Trophoblast cell (in vitro differentiated cells and primary cell): ENCODE measurements at regions not wholly inside any gene's neighbourhood (a gene's known extent, or its start where the extent isn't known, plus 50 kb on each side); places are given as distances from the start of the nearest gene placed in this dataset.

Experiments
- DNase-seq, 2 donors: peaks; one replicate each; pipeline ENCODE4 v3.0.0-alpha.2; 2016
- H2AFZ ChIP-seq: 2 replicates; pipeline ENCODE4 v1.6.1; 2013; ENCODE audit warnings: low read length, moderate library complexity, mild to moderate bottlenecking; ENCODE audit not compliant: insufficient read depth, poor library complexity
- H2AK5ac ChIP-seq: 2 replicates; pipeline ENCODE4 v1.6.1; 2013; ENCODE audit warnings: mild to moderate bottlenecking, low read length
- H2BK120ac ChIP-seq: 2 replicates; pipeline ENCODE4 v1.6.1; 2013; ENCODE audit warnings: low read length, mild to moderate bottlenecking, moderate library complexity; ENCODE audit not compliant: insufficient read depth, poor library complexity
- H2BK12ac ChIP-seq: 2 replicates; pipeline ENCODE4 v1.6.1; 2013; ENCODE audit warnings: mild to moderate bottlenecking, low read length, moderate library complexity
- H2BK5ac ChIP-seq: 2 replicates; pipeline ENCODE4 v1.6.1; 2013; ENCODE audit warnings: low read length, low read depth, moderate library complexity, mild to moderate bottlenecking; ENCODE audit not compliant: poor library complexity
- H3K14ac ChIP-seq: 2 replicates; pipeline ENCODE4 v1.6.1; 2013; ENCODE audit warnings: mild to moderate bottlenecking, low read length
- H3K18ac ChIP-seq: 2 replicates; pipeline ENCODE4 v1.6.1; 2013; ENCODE audit warnings: mild to moderate bottlenecking, low read length
- H3K23ac ChIP-seq: 2 replicates; pipeline ENCODE4 v1.6.1; 2013; ENCODE audit warnings: low read length
- H3K27ac ChIP-seq: 2 replicates; pipeline ENCODE4 v1.5.1; 2013; ENCODE audit warnings: low read depth, mild to moderate bottlenecking, inconsistent platforms, low read length, moderate library complexity
- H3K27me3 ChIP-seq: 2 replicates; pipeline ENCODE4 v1.6.1; 2013; ENCODE audit warnings: inconsistent platforms, mild to moderate bottlenecking, low read length, moderate library complexity; ENCODE audit not compliant: insufficient read depth
- H3K36me3 ChIP-seq, 2 experiments: 1 replicate in 1 of 2; 2 replicates in 1 of 2; pipeline ENCODE4 v1.6.1; 2013; ENCODE audit warnings: low read length in 2 of 2, mild to moderate bottlenecking in 2 of 2, moderate library complexity in 1 of 2; ENCODE audit not compliant: insufficient read depth in 2 of 2, control insufficient read depth in 1 of 2
- H3K4ac ChIP-seq: 2 replicates; pipeline ENCODE4 v1.6.1; 2013; ENCODE audit warnings: low read depth, mild to moderate bottlenecking, low read length, moderate library complexity
- H3K4me1 ChIP-seq, 2 experiments: 1 replicate in 1 of 2; 2 replicates in 1 of 2; pipeline ENCODE4 v1.6.1; 2013; ENCODE audit warnings: low read length in 2 of 2, mild to moderate bottlenecking in 2 of 2, moderate library complexity in 1 of 2; ENCODE audit not compliant: insufficient read depth in 2 of 2, control insufficient read depth in 1 of 2
- H3K4me2 ChIP-seq: 2 replicates; pipeline ENCODE4 v1.6.1; 2013; ENCODE audit warnings: inconsistent platforms, mild to moderate bottlenecking, low read length, moderate library complexity
- H3K4me3 ChIP-seq: 2 replicates; pipeline ENCODE4 v1.5.1; 2013; ENCODE audit warnings: mild to moderate bottlenecking, low read depth, low read length, inconsistent platforms
- H3K79me1 ChIP-seq: one replicate; pipeline ENCODE4 v1.6.1; 2013; ENCODE audit warnings: low read length
- H3K79me2 ChIP-seq: 2 replicates; pipeline ENCODE4 v1.6.1; 2013; ENCODE audit warnings: low read length, mild to moderate bottlenecking; ENCODE audit not compliant: control insufficient read depth, insufficient read depth, poor library complexity
- H3K9ac ChIP-seq: 2 replicates; pipeline ENCODE4 v1.6.1; 2013; ENCODE audit warnings: mild to moderate bottlenecking, low read length
- H3K9me3 ChIP-seq: 2 replicates; pipeline ENCODE4 v1.6.1; 2013; ENCODE audit warnings: low read depth, mild to moderate bottlenecking, control low read depth, inconsistent platforms, low read length; ENCODE audit not compliant: insufficient read depth
- H4K12ac ChIP-seq: 2 replicates; pipeline ENCODE4 v1.6.1; 2013; ENCODE audit warnings: low read depth, mild to moderate bottlenecking, low read length, moderate library complexity
- H4K8ac ChIP-seq: 2 replicates; pipeline ENCODE4 v1.6.1; 2013; ENCODE audit warnings: low read depth, mild to moderate bottlenecking, low read length, moderate library complexity
- H4K91ac ChIP-seq: one replicate; pipeline ENCODE4 v1.6.1; 2013; ENCODE audit warnings: low read depth, mild to moderate bottlenecking, low read length, moderate library complexity
- WGBS: extraction: QIAGEN DNeasy Blood & Tissue Kit; methylation state at CpG from one replicate; pipeline ENCODE4 v1.1.7; 2013; ENCODE audit warnings: missing lambda C conversion rate; ENCODE audit not compliant: insufficient read length, insufficient coverage; ENCODE audit errors: extremely low coverage; 5-methylcytosine and 5-hydroxymethylcytosine counted together

DNA sequence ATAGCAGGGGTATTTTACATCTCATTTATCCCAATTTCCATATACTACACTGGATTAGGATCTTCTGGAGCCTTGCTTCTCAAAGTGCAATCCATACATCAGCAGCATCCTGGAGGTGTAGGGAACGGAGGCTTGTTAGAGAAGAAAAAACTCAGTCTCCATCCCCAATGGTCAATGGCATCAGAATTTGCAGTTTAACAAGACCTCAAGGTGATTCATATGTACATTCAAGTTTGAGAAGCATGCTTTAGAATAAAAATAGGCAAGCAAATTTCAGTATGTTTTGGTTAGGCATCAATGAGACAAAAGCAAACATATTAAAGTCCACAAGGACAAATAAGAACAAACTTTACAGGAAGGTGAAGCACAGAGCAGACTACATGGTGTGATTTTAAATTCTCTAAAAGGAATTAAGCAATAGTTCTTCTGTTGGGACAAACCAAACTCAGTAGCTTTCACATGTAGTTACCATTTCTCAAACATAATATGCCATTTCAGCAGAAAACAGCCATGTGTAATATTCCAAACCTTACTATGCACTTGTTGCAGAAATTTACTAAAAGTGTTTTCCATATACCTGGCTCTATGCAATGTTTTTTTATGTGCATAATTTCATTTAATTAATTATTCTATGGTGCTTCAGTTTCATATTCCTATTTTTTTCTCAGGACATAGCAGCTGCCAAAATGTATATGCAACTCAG lies 360.3 kb upstream of the NECTIN3 start:
- H4K12ac ChIP-seq, result no peak overlapping the region
- no peak overlapping the region for H2BK120ac ChIP-seq
- H3K79me2 ChIP-seq, result no peaks in the 10 kb centered on the region
- H2BK12ac ChIP-seq, result no peak overlapping the region
- H3K36me3 ChIP-seq, result no peaks in the 10 kb centered on the region
- H3K4me2 ChIP-seq, result no peak overlapping the region
- H3K79me1 ChIP-seq, result no peaks in the 10 kb centered on the region
- H3K27me3 ChIP-seq, result no peaks in the 10 kb centered on the region
- no peak overlapping the region for H3K18ac ChIP-seq
- no peak overlapping the region for H2AFZ ChIP-seq
- H3K9ac ChIP-seq, result no peak overlapping the region
- no peak overlapping the region for H4K91ac ChIP-seq
- DNase-seq, result no peak
- no peaks in the 10 kb centered on the region for H3K4me1 ChIP-seq
- H3K4me3 ChIP-seq, result no peak overlapping the region
- no peak overlapping the region for H3K23ac ChIP-seq
- no peak overlapping the region for H2AK5ac ChIP-seq
- no peak overlapping the region for H3K4ac ChIP-seq
- no peak overlapping the region for H3K27ac ChIP-seq
- no CpG with 5 or more reads among the region's 1 CpG for WGBS
- H3K14ac ChIP-seq, result no peak overlapping the region
- H4K8ac ChIP-seq, result no peak overlapping the region
- H2BK5ac ChIP-seq, result no peak overlapping the region
- no peaks in the 10 kb centered on the region for H3K9me3 ChIP-seq

DNA sequence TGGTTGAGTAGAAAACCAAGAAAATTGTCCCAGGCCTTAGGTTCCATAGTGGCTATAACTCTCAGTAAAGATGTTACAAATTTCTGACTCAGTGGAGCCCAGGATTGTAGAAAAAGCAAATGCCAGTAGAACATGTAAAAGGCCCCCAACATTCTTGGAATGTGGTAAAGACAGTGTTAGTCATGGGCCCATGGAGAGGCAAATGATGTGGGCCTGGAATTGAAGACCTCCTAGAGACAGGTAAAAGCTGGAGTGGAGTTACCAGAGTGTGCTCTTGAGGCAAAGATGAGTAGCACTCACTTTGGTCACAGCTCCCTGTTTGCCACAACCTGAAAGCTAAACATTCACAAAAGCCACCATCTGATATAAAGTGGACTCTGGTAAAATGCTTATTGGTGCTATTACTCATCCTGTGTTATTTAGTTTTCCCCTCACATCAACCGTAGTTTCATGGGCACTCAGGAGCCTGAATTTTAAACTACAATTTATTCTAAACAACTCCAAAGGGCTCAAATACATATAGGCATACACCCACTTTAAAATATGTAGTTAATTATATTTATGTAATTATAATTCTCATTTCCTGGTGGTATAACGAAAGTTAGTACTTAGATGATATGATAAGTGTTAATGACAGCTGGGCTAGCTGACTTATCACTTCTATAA lies 359.6 kb upstream of the NECTIN3 start:
- Histone ChIP-seq H3K4me3 (no peak overlapping the region), H3K36me3 (no peaks in the 10 kb centered on the region), H3K27ac (no peak overlapping the region), H3K9me3 (no peaks in the 10 kb centered on the region), H3K79me1 (no peaks in the 10 kb centered on the region), H3K79me2 (no peaks in the 10 kb centered on the region), H2AK5ac (peak overlapping the region; percentile 74), H4K91ac (no peak overlapping the region), H3K4me1 (no peaks in the 10 kb centered on the region), H4K8ac (no peak overlapping the region), H3K4ac (no peak overlapping the region), H3K14ac (no peak overlapping the region), H3K4me2 (no peak overlapping the region), H3K18ac (no peak overlapping the region), H2BK120ac (no peak overlapping the region), H2BK5ac (no peak overlapping the region), H2BK12ac (no peak overlapping the region), H3K27me3 (no peaks in the 10 kb centered on the region), H3K23ac (no peak overlapping the region), H3K9ac (no peak overlapping the region), H2AFZ (no peak overlapping the region), H4K12ac (no peak overlapping the region)
- WGBS, result no CpG with 5 or more reads among the region's 2 CpGs
- DNase-seq, result no peak

DNA sequence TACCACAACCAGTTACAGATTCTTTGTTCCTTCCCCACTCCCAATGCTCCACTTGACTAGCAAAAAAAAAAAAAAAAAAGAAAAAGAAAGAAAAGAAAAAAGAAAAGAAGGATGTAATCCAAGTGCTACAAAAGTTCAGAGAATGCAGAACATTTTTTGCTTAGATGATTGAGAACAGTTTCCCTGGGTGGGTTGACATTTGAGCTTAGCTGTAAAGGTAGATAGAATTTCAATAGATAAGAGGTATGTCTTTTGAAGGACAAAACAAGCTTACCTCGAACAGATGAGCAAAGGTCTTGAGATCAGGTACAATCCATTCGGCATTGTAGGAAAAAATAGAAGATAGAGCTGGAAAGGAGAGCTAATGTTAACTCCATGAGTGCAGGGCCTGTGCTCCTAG lies 344.6 kb upstream of the NECTIN3 start:
- no peak for DNase-seq
- no peak overlapping the region for H2BK5ac ChIP-seq
- no peak overlapping the region for H3K4ac ChIP-seq
- no peak overlapping the region for H3K14ac ChIP-seq
- H2BK120ac ChIP-seq, result no peak overlapping the region
- no peak overlapping the region for H2AK5ac ChIP-seq
- no peak overlapping the region for H4K12ac ChIP-seq
- H3K4me1 ChIP-seq, result no peaks in the 10 kb centered on the region
- H3K79me1 ChIP-seq, result no peaks in the 10 kb centered on the region
- H3K27ac ChIP-seq, result no peak overlapping the region
- no peak overlapping the region for H2BK12ac ChIP-seq
- H3K23ac ChIP-seq, result no peak overlapping the region
- peaks cover 2% of the 10 kb centered on the region for H3K9me3 ChIP-seq
- H3K4me2 ChIP-seq, result no peak overlapping the region
- H3K27me3 ChIP-seq, result no peaks in the 10 kb centered on the region
- no peak overlapping the region for H3K4me3 ChIP-seq
- H3K79me2 ChIP-seq, result no peaks in the 10 kb centered on the region
- H2AFZ ChIP-seq, result no peak overlapping the region
- H3K9ac ChIP-seq, result no peak overlapping the region
- no peak overlapping the region for H4K91ac ChIP-seq
- no peak overlapping the region for H4K8ac ChIP-seq
- no peak overlapping the region for H3K18ac ChIP-seq
- no peaks in the 10 kb centered on the region for H3K36me3 ChIP-seq
- WGBS, result no CpG with 5 or more reads among the region's 2 CpGs

DNA sequence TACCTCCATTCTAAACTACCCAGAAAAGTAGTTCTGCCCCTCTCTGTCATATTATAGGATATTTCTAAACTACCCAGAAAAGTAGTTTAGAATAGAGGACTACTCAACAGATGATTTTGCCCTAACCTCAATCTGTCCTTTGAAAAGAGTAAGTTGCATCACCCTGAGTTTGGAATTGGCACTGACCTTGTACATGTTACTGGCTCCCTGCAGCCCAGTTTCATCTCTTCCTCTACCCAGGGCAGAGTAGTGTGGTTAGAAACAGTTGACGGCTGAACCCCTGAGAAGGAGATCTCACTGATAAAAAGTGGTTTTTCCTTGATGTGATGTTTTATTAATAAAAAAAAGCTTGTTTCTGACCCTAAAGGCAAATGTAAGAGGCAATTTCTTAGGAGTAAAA lies 340.5 kb upstream of the NECTIN3 start:
- no peak overlapping the region for H4K12ac ChIP-seq
- no peak overlapping the region for H3K4me2 ChIP-seq
- H3K18ac ChIP-seq, result no peak overlapping the region
- no peak overlapping the region for H3K14ac ChIP-seq
- no peak overlapping the region for H2AFZ ChIP-seq
- H2AK5ac ChIP-seq, result no peak overlapping the region
- peaks cover 2% of the 10 kb centered on the region for H3K9me3 ChIP-seq
- H3K79me2 ChIP-seq, result no peaks in the 10 kb centered on the region
- no peak overlapping the region for H2BK120ac ChIP-seq
- H3K27ac ChIP-seq, result no peak overlapping the region
- no peak overlapping the region for H3K4ac ChIP-seq
- H2BK5ac ChIP-seq, result no peak overlapping the region
- no peak overlapping the region for H4K91ac ChIP-seq
- H3K36me3 ChIP-seq, result no peaks in the 10 kb centered on the region
- no peak overlapping the region for H4K8ac ChIP-seq
- no peaks in the 10 kb centered on the region for H3K79me1 ChIP-seq
- H3K4me1 ChIP-seq, result no peaks in the 10 kb centered on the region
- no CpG with 5 or more reads among the region's 1 CpG for WGBS
- H3K23ac ChIP-seq, result no peak overlapping the region
- no peak overlapping the region for H2BK12ac ChIP-seq
- no peak overlapping the region for H3K4me3 ChIP-seq
- no peak for DNase-seq
- H3K27me3 ChIP-seq, result no peaks in the 10 kb centered on the region
- H3K9ac ChIP-seq, result no peak overlapping the region
